Sigmoid colon (tissue), 3 donors: ENCODE measurements at regions not wholly inside any gene's neighbourhood (a gene's known extent, or its start where the extent isn't known, plus 50 kb on each side); places are given as distances from the start of the nearest gene placed in this dataset.

Experiments
- POLR2A ChIP-seq, 2 donors: fragments of 450-650 bp; IDR thresholded peaks; one replicate each; pipeline ENCODE4 v1.6.1; 2016; ENCODE audit warnings: antibody characterized with exemption in 2 of 2, mild to moderate bottlenecking in 2 of 2, moderate library complexity in 2 of 2
- TF ChIP-seq, protein P1 (sequence below), 4 experiments: fragments of 450-650 bp in 3 of 4; fragments of 200-600 bp in 1 of 4; IDR thresholded peaks; one replicate each; pipeline ENCODE4 v1.5.1; 2016 to 2019; ENCODE audit warnings: antibody characterized with exemption in 4 of 4, mild to moderate bottlenecking in 3 of 4, moderate library complexity in 2 of 4

DNA sequence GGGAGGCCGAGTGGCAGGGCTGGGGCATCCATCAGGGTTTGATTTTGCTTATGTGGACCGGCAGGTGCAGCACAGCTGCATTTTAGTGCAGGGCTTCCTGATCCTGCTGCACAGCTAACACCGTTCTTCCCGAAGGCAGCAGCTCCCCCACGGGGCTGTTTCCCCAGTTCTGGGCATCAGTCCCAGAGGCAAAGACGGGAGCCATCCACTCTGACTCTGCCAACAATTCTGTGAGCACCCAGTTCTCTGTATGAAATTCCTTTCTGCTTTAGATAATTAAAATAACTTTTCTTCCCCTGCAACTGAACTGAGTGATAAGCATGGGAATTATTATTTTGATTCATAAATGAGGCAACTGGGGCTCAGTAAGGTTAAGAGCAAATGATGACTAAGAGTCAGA is 262.9 kb upstream of the ATP10A start:
- TF ChIP-seq, protein P1, sequence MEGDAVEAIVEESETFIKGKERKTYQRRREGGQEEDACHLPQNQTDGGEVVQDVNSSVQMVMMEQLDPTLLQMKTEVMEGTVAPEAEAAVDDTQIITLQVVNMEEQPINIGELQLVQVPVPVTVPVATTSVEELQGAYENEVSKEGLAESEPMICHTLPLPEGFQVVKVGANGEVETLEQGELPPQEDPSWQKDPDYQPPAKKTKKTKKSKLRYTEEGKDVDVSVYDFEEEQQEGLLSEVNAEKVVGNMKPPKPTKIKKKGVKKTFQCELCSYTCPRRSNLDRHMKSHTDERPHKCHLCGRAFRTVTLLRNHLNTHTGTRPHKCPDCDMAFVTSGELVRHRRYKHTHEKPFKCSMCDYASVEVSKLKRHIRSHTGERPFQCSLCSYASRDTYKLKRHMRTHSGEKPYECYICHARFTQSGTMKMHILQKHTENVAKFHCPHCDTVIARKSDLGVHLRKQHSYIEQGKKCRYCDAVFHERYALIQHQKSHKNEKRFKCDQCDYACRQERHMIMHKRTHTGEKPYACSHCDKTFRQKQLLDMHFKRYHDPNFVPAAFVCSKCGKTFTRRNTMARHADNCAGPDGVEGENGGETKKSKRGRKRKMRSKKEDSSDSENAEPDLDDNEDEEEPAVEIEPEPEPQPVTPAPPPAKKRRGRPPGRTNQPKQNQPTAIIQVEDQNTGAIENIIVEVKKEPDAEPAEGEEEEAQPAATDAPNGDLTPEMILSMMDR (IDR thresholded peaks at IDR 0.05): no peak
- TF ChIP-seq POLR2A (IDR thresholded peaks at IDR 0.05): no peak
